Thyroid gland (tissue), 4 donors: ENCODE measurements at regions not wholly inside any gene's neighbourhood (a gene's known extent, or its start where the extent isn't known, plus 50 kb on each side); places are given as distances from the start of the nearest gene placed in this dataset.
"Not testable (repeated sequence)": the region's sequence is repeated elsewhere in the genome, so short reads cannot be mapped to it uniquely, and the experiment has no call there.

Experiments
- CTCF ChIP-seq, 6 experiments: fragments of 200-600 bp in 3 of 6; fragments of 450-650 bp in 3 of 6; sonication (generic) in 3 of 6; IDR thresholded peaks; one replicate each; pipeline ENCODE4 v1.5.1; 2016 to 2019; ENCODE audit warnings: antibody characterized with exemption in 6 of 6, mild to moderate bottlenecking in 2 of 6, inconsistent platforms in 1 of 6, moderate library complexity in 1 of 6
- POLR2A ChIP-seq, 2 donors: fragments of 450-650 bp; IDR thresholded peaks; one replicate each; pipeline ENCODE4 v1.6.1; 2017; ENCODE audit warnings: antibody characterized with exemption in 2 of 2, mild to moderate bottlenecking in 2 of 2, moderate library complexity in 1 of 2

GRCh38 chr11:82501174-82501573 is 232.5 kb downstream of the FAM181B start:
- TF ChIP-seq CTCF, POLR2A (IDR thresholded peaks at IDR 0.05): not testable (repeated sequence)
